ENCODE measurements at regions not wholly inside any gene's neighbourhood (a gene's known extent, or its start where the extent isn't known, plus 50 kb on each side); places are given as distances from the start of the nearest gene placed in this dataset.

GRCh38 chr14:58785701-58786100 is 147.9 kb downstream of the DACT1 start:
- no peak for DNase-seq

- no peak for DNase-seq
Observed at GRCh38 chr14:58787592-58787991, 149.8 kb downstream of the DACT1 start.

- DNase-seq, result no peak
Observed at GRCh38 chr14:58788655-58789503, 151.1 kb downstream of the DACT1 start.

GRCh38 chr14:58789736-58790135 is 152.0 kb downstream of the DACT1 start:
- peak; percentile 43 for DNase-seq

GRCh38 chr14:58792416-58792815 is 154.7 kb downstream of the DACT1 start:
- DNase-seq, result no peak

- DNase-seq, result peak; percentile 50
Observed at GRCh38 chr14:58793131-58793740, 155.5 kb downstream of the DACT1 start.

- DNase-seq, result no peak
Observed at GRCh38 chr14:58794993-58795762, 157.4 kb downstream of the DACT1 start.

- DNase-seq, result no peak
Observed at GRCh38 chr14:58796242-58797009, 158.7 kb downstream of the DACT1 start.

GRCh38 chr14:58797010-58797429 is 159.3 kb downstream of the DACT1 start:
- DNase-seq, result no peak

GRCh38 chr14:58798173-58798572 is 160.4 kb downstream of the DACT1 start:
- no peak for DNase-seq

GRCh38 chr14:58801086-58801485 is 163.3 kb downstream of the DACT1 start:
- DNase-seq, result no peak

- DNase-seq, result peak; percentile 98
Observed at GRCh38 chr14:58805057-58805456, 167.3 kb downstream of the DACT1 start.

- peak; percentile 91 for DNase-seq
Observed at GRCh38 chr14:58805605-58806409, 168.0 kb downstream of the DACT1 start.

- DNase-seq, result peak; percentile 57
Observed at GRCh38 chr14:58807191-58807590, 169.4 kb downstream of the DACT1 start.

- DNase-seq, result peak; percentile 45
Observed at GRCh38 chr14:58808828-58809227, 171.1 kb downstream of the DACT1 start.

GRCh38 chr14:58809520-58809919 is 171.8 kb downstream of the DACT1 start:
- DNase-seq, result no peak

GRCh38 chr14:58812050-58812910 is 174.5 kb downstream of the DACT1 start:
- DNase-seq, result no peak

- no peak for DNase-seq
Observed at GRCh38 chr14:58813745-58814144, 176.0 kb downstream of the DACT1 start.

- peak; percentile 73 for DNase-seq
Observed at GRCh38 chr14:58814466-58814865, 176.7 kb downstream of the DACT1 start.

GRCh38 chr14:58815161-58815701 is 177.5 kb downstream of the DACT1 start:
- DNase-seq, result peak; percentile 96

- DNase-seq, result peak; percentile 87
Observed at GRCh38 chr14:58815794-58816193, 178.0 kb downstream of the DACT1 start.

Data from fibroblast of upper back skin (primary cell).